ENCODE measurements at regions not wholly inside any gene's neighbourhood (a gene's known extent, or its start where the extent isn't known, plus 50 kb on each side); places are given as distances from the start of the nearest gene placed in this dataset.

GRCh38 chr11:95483339-95483738 lies 252.3 kb upstream of the SESN3 start:
- no peaks in the 10 kb centered on the region for H3K9me3 ChIP-seq (replicated peaks; ENCODE audit: control insufficient read depth, insufficient read depth, low read length)
- TF ChIP-seq POLR2AphosphoS5 (IDR thresholded peaks at IDR 0.05; ENCODE audit: insufficient read depth, low read depth, low read length), result no peak
- DNase-seq (ENCODE audit: low read depth, low spot score) (no peak), FAIRE-seq (no peak)
- dilution Hi-C loops (cut with MboI; ENCODE audit: extremely low pct_ligation_motif_present, low sequenced_read_pairs), result no loop called here
- H3K27me3 ChIP-seq (ENCODE audit: control insufficient read depth in 2 of 2, insufficient read depth in 2 of 2, low read length in 2 of 2), result peaks cover 0 to 2% of the 10 kb centered on the region in 2 experiments
- no peak overlapping the region for H3K4me2 ChIP-seq (ENCODE audit: insufficient read depth, low read length)
- no peaks in the 10 kb centered on the region for H3K9me1 ChIP-seq (replicated peaks; ENCODE audit: control insufficient read depth, extremely low read depth, insufficient read depth, low read length)
- CTCF ChIA-PET, result no interaction called here
- no peaks in the 10 kb centered on the region for H3K4me1 ChIP-seq (ENCODE audit: control insufficient read depth, extremely low read depth, insufficient read depth, low read length)
- no peak overlapping the region for H2AFZ ChIP-seq (ENCODE audit: low read depth, low read length)
- no TSS peak for BruUV-seq (replicated peaks)
- H3K4me3 ChIP-seq (replicated peaks in 1 of 3; ENCODE audit: insufficient read depth in 1 of 3, low read depth in 1 of 3, low read length in 3 of 3), result no peak overlapping the region
- intact Hi-C loops (cut with micrococcal nuclease), result no loop called here
- H3K79me2 ChIP-seq (ENCODE audit: control insufficient read depth, insufficient read depth, low read length), result no peaks in the 10 kb centered on the region
- H3K27ac ChIP-seq (ENCODE audit: insufficient read depth, low read depth, low read length), result no peak overlapping the region
- H3K36me3 ChIP-seq (ENCODE audit: control insufficient read depth in 2 of 2, extremely low read depth in 1 of 2, insufficient read depth in 2 of 2, low read length in 2 of 2), result no peaks in the 10 kb centered on the region
- no peaks in the 10 kb centered on the region for H4K20me1 ChIP-seq (replicated peaks; ENCODE audit: control insufficient read depth, extremely low read depth, insufficient read depth, low read length)
- POLR2A ChIA-PET, result no interaction called here
- no peak overlapping the region for H3K9ac ChIP-seq (replicated peaks; ENCODE audit: extremely low read depth, insufficient read depth, low read length)

DNA sequence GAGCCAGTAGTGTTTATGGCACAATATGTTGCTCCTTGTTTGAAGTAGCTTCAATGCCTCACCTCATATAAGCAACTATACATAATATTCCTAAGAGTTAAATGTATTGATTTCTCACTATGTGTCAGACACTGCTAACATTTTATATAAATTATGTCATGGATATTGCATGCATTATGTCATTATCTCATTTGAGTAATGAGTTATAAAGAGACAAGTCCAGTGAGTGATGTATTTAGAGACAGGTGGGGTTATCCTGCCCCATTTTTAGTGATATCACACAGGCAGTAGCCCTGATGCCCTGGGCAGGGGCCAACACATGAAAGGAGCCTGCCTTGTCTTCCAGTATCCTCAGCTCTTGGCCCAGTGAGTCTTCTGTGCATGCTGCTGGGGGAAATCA lies 247.0 kb upstream of the SESN3 start:
- no peak for DNase-seq (ENCODE audit: low read depth, low spot score)
- no TSS peak for BruUV-seq (replicated peaks)

More for the DNA sequence above, 247.0 kb upstream of the SESN3 start:
- Histone ChIP-seq H3K36me3 (ENCODE audit: control insufficient read depth in 2 of 2, extremely low read depth in 1 of 2, insufficient read depth in 2 of 2, low read length in 2 of 2) (no peaks in the 10 kb centered on the region), H3K9me3 (replicated peaks; ENCODE audit: control insufficient read depth, insufficient read depth, low read length) (no peaks in the 10 kb centered on the region), H3K4me3 (replicated peaks in 1 of 3; ENCODE audit: insufficient read depth in 1 of 3, low read depth in 1 of 3, low read length in 3 of 3) (no peak overlapping the region), H2AFZ (ENCODE audit: low read depth, low read length) (no peak overlapping the region), H3K4me2 (ENCODE audit: insufficient read depth, low read length) (no peak overlapping the region), H3K4me1 (ENCODE audit: control insufficient read depth, extremely low read depth, insufficient read depth, low read length) (no peaks in the 10 kb centered on the region), H3K27me3 (ENCODE audit: control insufficient read depth in 2 of 2, insufficient read depth in 2 of 2, low read length in 2 of 2) (no peaks in the 10 kb centered on the region), H3K9ac (replicated peaks; ENCODE audit: extremely low read depth, insufficient read depth, low read length) (no peak overlapping the region), H3K27ac (ENCODE audit: insufficient read depth, low read depth, low read length) (no peak overlapping the region), H3K79me2 (ENCODE audit: control insufficient read depth, insufficient read depth, low read length) (no peaks in the 10 kb centered on the region), H3K9me1 (replicated peaks; ENCODE audit: control insufficient read depth, extremely low read depth, insufficient read depth, low read length) (no peaks in the 10 kb centered on the region), H4K20me1 (replicated peaks; ENCODE audit: control insufficient read depth, extremely low read depth, insufficient read depth, low read length) (no peaks in the 10 kb centered on the region)
- CTCF ChIA-PET, result interaction anchor here (0.6 kb wide), 1 partner anchor 217 kb away, joined by 3 read pairs; no protein-coding TSS in a partner anchor
- intact Hi-C loops (cut with micrococcal nuclease) (no loop called here), dilution Hi-C loops (cut with MboI; ENCODE audit: extremely low pct_ligation_motif_present, low sequenced_read_pairs) (no loop called here)
- POLR2A ChIA-PET, result no interaction called here
- FAIRE-seq, result no peak
- no peak for TF ChIP-seq MAX (IDR thresholded peaks at IDR 0.05; ENCODE audit: insufficient read depth, insufficient read length)
- TF ChIP-seq FOS (IDR thresholded peaks at IDR 0.05; ENCODE audit: borderline replicate concordance, insufficient read depth, low read length), result no peak
- no peak for TF ChIP-seq MYC (IDR thresholded peaks at IDR 0.05; ENCODE audit: low read depth, low read length)
- no peak for TF ChIP-seq EZH2 (IDR thresholded peaks at IDR 0.05; ENCODE audit: borderline replicate concordance, low read depth, low read length, severe bottlenecking)
- no peak for TF ChIP-seq GATA2 (IDR thresholded peaks at IDR 0.05; ENCODE audit: insufficient read depth, insufficient read length, low read depth, low read length)
- TF ChIP-seq POLR2AphosphoS5 (IDR thresholded peaks at IDR 0.05; ENCODE audit: insufficient read depth, low read depth, low read length), result no peak
- TF ChIP-seq JUN (IDR thresholded peaks at IDR 0.05; ENCODE audit: borderline replicate concordance, insufficient read depth, insufficient read length, low read depth), result no peak

Data from endothelial cell of umbilical vein (primary cell).